GM12864 (cell line): ENCODE measurements at regions not wholly inside any gene's neighbourhood (a gene's known extent, or its start where the extent isn't known, plus 50 kb on each side); places are given as distances from the start of the nearest gene placed in this dataset.

Source experiments
- DNase-seq: peaks from one replicate; pipeline ENCODE4 v3.0.0-alpha.2; 2011; ENCODE audit warnings: low read depth
- H3K4me3 ChIP-seq: 2 replicates; pipeline ENCODE4 v1.5.1; 2011; ENCODE audit warnings: mild to moderate bottlenecking, low read depth, low read length, control low read depth
- TF ChIP-seq, protein P1 (sequence below): IDR thresholded peaks from 2 replicates; pipeline ENCODE4 v1.5.1; 2011; ENCODE audit warnings: low read depth, mild to moderate bottlenecking, moderate library complexity, low read length, control low read depth, inconsistent platforms; ENCODE audit errors: missing control alignments

DNA sequence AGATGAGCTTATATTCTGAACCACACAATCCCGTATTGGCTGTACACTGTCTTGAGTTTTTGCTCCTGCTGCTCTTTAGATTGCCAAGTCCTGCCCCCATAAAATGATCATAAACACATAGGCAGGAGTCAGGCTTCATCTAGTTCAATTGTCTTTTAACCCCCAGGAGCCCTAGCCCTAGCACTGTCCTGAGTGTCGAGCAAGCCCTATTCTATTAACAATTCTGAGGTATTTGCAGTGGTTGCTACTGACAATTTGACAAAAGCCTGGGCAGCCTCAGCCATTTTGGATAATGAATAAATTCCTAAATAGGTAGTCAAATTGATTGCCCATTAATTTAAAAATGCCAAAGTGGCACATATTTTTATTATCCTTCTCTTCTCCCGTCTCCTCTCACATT is 257.2 kb downstream of the YTHDC2 start:
- no peak overlapping the region for H3K4me3 ChIP-seq
- no peak for DNase-seq
- TF ChIP-seq, protein P1, sequence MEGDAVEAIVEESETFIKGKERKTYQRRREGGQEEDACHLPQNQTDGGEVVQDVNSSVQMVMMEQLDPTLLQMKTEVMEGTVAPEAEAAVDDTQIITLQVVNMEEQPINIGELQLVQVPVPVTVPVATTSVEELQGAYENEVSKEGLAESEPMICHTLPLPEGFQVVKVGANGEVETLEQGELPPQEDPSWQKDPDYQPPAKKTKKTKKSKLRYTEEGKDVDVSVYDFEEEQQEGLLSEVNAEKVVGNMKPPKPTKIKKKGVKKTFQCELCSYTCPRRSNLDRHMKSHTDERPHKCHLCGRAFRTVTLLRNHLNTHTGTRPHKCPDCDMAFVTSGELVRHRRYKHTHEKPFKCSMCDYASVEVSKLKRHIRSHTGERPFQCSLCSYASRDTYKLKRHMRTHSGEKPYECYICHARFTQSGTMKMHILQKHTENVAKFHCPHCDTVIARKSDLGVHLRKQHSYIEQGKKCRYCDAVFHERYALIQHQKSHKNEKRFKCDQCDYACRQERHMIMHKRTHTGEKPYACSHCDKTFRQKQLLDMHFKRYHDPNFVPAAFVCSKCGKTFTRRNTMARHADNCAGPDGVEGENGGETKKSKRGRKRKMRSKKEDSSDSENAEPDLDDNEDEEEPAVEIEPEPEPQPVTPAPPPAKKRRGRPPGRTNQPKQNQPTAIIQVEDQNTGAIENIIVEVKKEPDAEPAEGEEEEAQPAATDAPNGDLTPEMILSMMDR = no peak

DNA sequence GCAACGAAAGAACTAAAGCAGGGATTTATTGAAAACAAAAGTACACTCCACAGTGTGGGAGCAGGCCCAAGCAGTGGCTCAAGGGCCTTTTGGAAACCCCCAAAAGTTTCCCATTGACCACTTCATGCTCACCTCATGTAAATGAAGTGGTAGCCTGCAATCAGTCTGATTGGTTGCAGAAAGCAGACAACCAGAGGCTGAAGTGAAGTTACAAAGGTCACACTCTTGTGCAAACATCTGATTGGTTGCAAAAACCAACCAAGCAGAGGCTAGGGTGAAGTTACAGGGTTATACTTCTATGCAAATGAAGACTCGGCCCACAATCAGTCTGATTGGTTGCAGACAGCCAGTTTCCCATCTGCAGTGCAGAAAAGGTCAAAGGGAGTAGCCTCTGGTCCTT is 258.0 kb downstream of the YTHDC2 start:
- TF ChIP-seq, protein P1 = no peak
- no peak overlapping the region for H3K4me3 ChIP-seq
- peak; percentile 4 for DNase-seq

DNA sequence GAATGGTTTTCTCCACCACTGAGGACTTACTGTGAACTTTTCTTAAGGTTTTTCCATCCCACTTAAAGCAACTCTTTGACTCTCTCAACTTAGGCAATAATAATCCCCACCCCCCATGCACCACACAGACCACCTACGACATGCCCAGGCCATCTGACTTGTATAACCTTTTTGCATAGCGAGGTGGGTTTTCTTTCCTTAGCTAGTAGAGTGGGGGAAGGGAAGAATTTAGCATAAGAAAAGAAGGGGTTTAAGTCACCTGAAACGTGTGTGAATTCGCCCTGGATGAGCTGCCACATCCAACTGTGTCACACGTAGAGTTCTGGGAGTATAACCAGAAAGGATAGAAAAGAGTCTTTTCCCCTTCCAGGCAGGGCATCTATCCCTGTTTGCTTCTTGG is 262.7 kb downstream of the YTHDC2 start:
- no peak overlapping the region for H3K4me3 ChIP-seq
- no peak for DNase-seq
- TF ChIP-seq, protein P1 = no peak

DNA sequence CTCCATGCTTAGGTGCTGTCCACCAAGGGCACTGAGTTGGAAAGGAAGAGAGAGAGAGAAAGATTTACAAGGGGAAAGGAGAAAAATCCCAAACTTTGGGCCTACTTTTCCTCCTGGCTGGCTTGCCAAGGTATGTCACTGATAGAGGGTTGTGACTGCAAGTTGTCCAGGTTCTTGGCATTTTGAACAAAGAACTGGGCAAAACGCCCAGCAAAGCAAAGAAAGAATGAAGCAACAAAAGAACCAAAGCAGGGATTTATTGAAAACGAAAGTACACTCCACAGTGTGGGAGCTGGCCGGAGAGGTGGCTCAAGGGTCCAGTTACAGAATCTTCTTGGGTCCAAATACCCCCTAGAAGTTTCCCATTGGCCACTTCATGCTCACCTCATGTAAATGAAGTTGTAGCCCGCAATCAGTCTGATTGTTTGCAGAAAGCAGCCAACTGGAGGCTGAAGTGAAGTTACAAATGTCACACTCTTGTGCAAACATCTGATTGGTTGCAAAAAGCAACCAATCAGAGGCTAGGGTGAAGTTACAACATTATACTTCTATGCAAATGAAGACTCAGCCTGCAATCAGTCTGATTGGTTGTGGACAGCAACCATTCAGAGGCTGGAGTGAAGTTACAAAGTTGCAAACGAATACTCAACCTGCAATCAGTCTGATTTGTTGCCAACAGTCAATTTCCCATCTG is 263.5 kb downstream of the YTHDC2 start:
- TF ChIP-seq, protein P1 = no peak
- DNase-seq = no peak
- H3K4me3 ChIP-seq = no peak overlapping the region

DNA sequence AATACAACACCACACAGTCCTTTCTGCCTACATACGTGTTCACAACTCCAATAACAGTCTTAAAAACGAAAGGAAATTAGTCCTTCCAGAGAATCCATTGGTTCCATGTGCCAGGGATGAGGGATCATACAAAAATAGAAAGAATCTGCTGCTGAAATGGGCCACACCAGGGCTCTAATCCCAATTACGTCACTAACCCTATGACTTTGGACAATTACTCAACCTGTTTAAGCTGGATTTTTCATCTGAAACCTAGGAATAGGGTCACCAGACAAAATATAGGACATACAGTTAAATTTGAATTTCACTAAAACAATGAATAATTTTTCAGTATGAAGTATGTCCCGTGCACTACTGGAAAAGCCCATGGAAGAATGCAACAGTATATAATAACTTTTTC is 264.7 kb downstream of the YTHDC2 start:
- H3K4me3 ChIP-seq = no peak overlapping the region
- no peak for DNase-seq
- TF ChIP-seq, protein P1 = no peak

DNA sequence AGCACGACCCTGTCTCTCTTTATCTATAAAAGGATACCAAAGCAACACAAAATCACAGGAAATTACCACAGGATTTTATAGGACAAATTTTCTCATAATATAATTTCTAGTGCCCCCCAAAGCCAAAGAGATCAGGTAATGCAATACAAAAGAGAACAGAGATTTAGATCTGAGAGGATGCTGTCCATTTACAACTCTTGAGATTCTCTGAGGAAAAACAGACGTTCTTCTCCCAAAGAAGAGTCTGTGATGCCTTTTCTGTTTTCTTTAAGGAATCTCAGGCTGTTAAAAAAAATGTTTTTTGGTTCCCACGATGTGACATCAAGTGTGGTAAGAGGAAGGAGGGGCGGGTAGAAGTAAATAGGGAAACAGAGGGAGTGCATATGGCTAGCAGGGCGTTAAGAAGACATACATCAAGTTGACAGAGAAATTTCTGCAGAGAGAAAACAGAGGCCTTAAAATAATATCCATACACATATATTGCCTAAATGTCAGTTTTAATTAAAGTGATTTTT is 274.7 kb downstream of the YTHDC2 start:
- TF ChIP-seq, protein P1 = no peak
- DNase-seq = no peak
- H3K4me3 ChIP-seq = no peak overlapping the region

DNA sequence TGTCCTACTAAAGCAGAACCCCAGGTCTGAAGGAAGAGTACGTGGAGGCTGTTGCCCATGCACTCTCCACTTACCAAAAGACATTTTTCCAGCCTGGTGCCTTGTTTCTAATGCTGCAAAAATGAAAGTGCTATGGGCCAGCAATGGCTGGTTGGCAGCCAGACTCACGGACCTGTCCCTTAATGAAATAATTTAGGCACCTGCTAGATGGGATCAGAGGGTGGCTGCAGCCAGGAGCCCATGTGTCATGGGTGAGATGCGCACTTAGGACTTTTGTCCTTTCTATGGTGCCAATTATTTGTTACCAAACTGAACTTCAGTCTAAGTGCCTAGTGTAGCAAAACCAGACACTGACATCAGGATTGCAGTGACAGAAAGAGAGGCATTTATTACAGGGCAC is 276.3 kb downstream of the YTHDC2 start:
- TF ChIP-seq, protein P1 = no peak
- no peak for DNase-seq
- H3K4me3 ChIP-seq = no peak overlapping the region
